NCI-H460 (cell line): ENCODE measurements at regions not wholly inside any gene's neighbourhood (a gene's known extent, or its start where the extent isn't known, plus 50 kb on each side); places are given as distances from the start of the nearest gene placed in this dataset.

Source experiments
- DNase-seq: peaks from one replicate; pipeline ENCODE4 v3.0.0-alpha.2; 2016; ENCODE audit warnings: low read depth; ENCODE audit errors: extremely low read depth

- DNase-seq: no peak
These were observed 51.2 kb upstream of the ABCC4 start for GRCh38 chr13:95352486-95352885.

- no peak for DNase-seq
These were observed 52.9 kb upstream of the ABCC4 start for GRCh38 chr13:95354156-95354555.

GRCh38 chr13:95354680-95355487, 53.6 kb upstream of the ABCC4 start:
- DNase-seq: no peak

GRCh38 chr13:95355494-95355893, 54.2 kb upstream of the ABCC4 start:
- no peak for DNase-seq

- no peak for DNase-seq
These were observed 55.7 kb upstream of the ABCC4 start for GRCh38 chr13:95356916-95357315.

GRCh38 chr13:95357875-95358274, 56.6 kb upstream of the ABCC4 start:
- no peak for DNase-seq

GRCh38 chr13:95360052-95360451, 58.8 kb upstream of the ABCC4 start:
- no peak for DNase-seq

GRCh38 chr13:95360464-95361097, 59.3 kb upstream of the ABCC4 start:
- no peak for DNase-seq

GRCh38 chr13:95361686-95362085, 60.4 kb upstream of the ABCC4 start:
- DNase-seq: no peak

GRCh38 chr13:95362666-95363065, 61.4 kb upstream of the ABCC4 start:
- no peak for DNase-seq

- no peak for DNase-seq
These were observed 66.1 kb upstream of the ABCC4 start for GRCh38 chr13:95367309-95367843.

GRCh38 chr13:95368998-95369397, 67.7 kb upstream of the ABCC4 start:
- no peak for DNase-seq

- DNase-seq: no peak
These were observed 74.5 kb upstream of the ABCC4 start for GRCh38 chr13:95375706-95376105.

GRCh38 chr13:95378603-95379002, 77.4 kb upstream of the ABCC4 start:
- DNase-seq: no peak

- peak; percentile 74 for DNase-seq
These were observed 79.4 kb upstream of the ABCC4 start for GRCh38 chr13:95380468-95381211.

- no peak for DNase-seq
These were observed 79.9 kb upstream of the ABCC4 start for GRCh38 chr13:95381212-95381527.

GRCh38 chr13:95382411-95382810, 81.2 kb upstream of the ABCC4 start:
- DNase-seq: no peak

GRCh38 chr13:95382916-95383315, 81.7 kb upstream of the ABCC4 start:
- DNase-seq: no peak

GRCh38 chr13:95385373-95385772, 84.1 kb upstream of the ABCC4 start:
- DNase-seq: no peak

GRCh38 chr13:95385798-95386197, 84.5 kb upstream of the ABCC4 start:
- no peak for DNase-seq

- no peak for DNase-seq
These were observed 85.1 kb upstream of the ABCC4 start for GRCh38 chr13:95386370-95386769.
